ENCODE measurements at regions not wholly inside any gene's neighbourhood (a gene's known extent, or its start where the extent isn't known, plus 50 kb on each side); places are given as distances from the start of the nearest gene placed in this dataset.

DNA sequence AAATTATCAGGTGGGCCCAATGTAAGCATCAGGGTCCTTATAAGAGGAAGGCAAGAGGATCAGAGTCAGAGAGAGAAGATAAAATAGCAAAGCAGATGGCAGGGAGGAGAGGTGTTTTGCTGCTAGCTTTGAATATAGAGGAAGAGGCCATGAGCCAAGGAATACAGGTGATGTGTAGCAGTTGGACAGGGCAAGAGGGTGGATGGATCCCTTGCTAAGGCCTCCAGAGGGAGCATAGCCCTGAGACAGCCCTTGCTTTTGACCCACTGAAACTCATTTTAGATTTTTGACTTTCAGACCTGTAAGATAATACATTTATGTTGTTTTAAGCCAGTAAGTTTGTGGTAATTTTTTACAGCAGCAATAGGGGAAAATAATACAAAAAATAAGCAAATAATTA lies 116.6 kb upstream of the PARD3B start:
- no peak for DNase-seq (ENCODE audit: low read depth in 2 of 2)
- H4K20me1 ChIP-seq (ENCODE audit: control insufficient read depth, extremely low read depth, insufficient read depth, low read length), result no peaks in the 10 kb centered on the region
- H3K36me3 ChIP-seq (ENCODE audit: control insufficient read depth, insufficient read depth, low read length), result no peaks in the 10 kb centered on the region
- no peaks in the 10 kb centered on the region for H3K4me1 ChIP-seq (ENCODE audit: control insufficient read depth, extremely low read depth, insufficient read depth, low read length)
- H3K4me2 ChIP-seq (ENCODE audit: extremely low read depth, insufficient read depth, low read length), result no peak overlapping the region
- no peaks in the 10 kb centered on the region for H3K79me2 ChIP-seq (ENCODE audit: control insufficient read depth, insufficient read depth, low read length)
- H3K27ac ChIP-seq (ENCODE audit: insufficient read depth, low read length), result no peak overlapping the region
- no peaks in the 10 kb centered on the region for H3K9me3 ChIP-seq (ENCODE audit: control insufficient read depth, insufficient read depth, low read depth, low read length)
- no peak for TF ChIP-seq EZH2 (IDR thresholded peaks at IDR 0.05; ENCODE audit: low read length, missing control alignments)
- TF ChIP-seq, protein P1, sequence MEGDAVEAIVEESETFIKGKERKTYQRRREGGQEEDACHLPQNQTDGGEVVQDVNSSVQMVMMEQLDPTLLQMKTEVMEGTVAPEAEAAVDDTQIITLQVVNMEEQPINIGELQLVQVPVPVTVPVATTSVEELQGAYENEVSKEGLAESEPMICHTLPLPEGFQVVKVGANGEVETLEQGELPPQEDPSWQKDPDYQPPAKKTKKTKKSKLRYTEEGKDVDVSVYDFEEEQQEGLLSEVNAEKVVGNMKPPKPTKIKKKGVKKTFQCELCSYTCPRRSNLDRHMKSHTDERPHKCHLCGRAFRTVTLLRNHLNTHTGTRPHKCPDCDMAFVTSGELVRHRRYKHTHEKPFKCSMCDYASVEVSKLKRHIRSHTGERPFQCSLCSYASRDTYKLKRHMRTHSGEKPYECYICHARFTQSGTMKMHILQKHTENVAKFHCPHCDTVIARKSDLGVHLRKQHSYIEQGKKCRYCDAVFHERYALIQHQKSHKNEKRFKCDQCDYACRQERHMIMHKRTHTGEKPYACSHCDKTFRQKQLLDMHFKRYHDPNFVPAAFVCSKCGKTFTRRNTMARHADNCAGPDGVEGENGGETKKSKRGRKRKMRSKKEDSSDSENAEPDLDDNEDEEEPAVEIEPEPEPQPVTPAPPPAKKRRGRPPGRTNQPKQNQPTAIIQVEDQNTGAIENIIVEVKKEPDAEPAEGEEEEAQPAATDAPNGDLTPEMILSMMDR (conservative IDR thresholded peaks at IDR 0.05 in 1 of 2, IDR thresholded peaks at IDR 0.05 in 1 of 2; ENCODE audit: low read depth in 1 of 2, low read length in 2 of 2), result no peak
- no peak overlapping the region for H3K9ac ChIP-seq (ENCODE audit: insufficient read depth, low read length)
- H3K27me3 ChIP-seq (ENCODE audit: control insufficient read depth, insufficient read depth, low read length), result no peaks in the 10 kb centered on the region
- no peak overlapping the region for H3K4me3 ChIP-seq (replicated peaks in 1 of 4; ENCODE audit: control extremely low read depth in 1 of 4, insufficient read depth in 1 of 4, low read depth in 3 of 4, low read length in 4 of 4)
- no peak overlapping the region for H2AFZ ChIP-seq (ENCODE audit: low read length)

DNA sequence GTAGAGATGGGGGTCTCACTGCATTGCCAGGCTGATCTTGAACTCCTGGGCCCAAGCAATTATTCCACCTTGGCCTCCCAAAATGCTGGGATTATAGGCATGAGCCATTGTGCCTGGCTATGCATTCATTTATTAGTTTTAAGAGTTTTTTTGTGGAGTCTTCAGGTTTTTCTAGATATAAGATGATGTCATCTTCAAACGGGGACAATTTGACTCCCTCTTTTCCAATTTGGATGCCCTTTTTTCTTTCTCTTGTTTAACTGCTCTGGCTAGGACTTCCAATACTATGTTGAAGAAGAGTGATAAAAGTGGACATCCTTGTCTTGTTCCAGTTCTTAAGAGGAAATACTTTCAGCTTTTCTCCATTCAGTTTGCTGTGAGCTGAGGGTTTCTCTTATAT lies 113.7 kb upstream of the PARD3B start:
- no peak overlapping the region for H3K27ac ChIP-seq (ENCODE audit: insufficient read depth, low read length)
- H4K20me1 ChIP-seq (ENCODE audit: control insufficient read depth, extremely low read depth, insufficient read depth, low read length), result no peaks in the 10 kb centered on the region
- H2AFZ ChIP-seq (ENCODE audit: low read length), result no peak overlapping the region
- H3K36me3 ChIP-seq (ENCODE audit: control insufficient read depth, insufficient read depth, low read length), result no peaks in the 10 kb centered on the region
- no peak for DNase-seq (ENCODE audit: low read depth in 2 of 2)
- no peak overlapping the region for H3K9ac ChIP-seq (ENCODE audit: insufficient read depth, low read length)
- no peak overlapping the region for H3K4me3 ChIP-seq (replicated peaks in 1 of 4; ENCODE audit: control extremely low read depth in 1 of 4, insufficient read depth in 1 of 4, low read depth in 3 of 4, low read length in 4 of 4)
- TF ChIP-seq, protein P1 (conservative IDR thresholded peaks at IDR 0.05 in 1 of 2, IDR thresholded peaks at IDR 0.05 in 1 of 2; ENCODE audit: low read depth in 1 of 2, low read length in 2 of 2), result no peak
- H3K27me3 ChIP-seq (ENCODE audit: control insufficient read depth, insufficient read depth, low read length), result no peaks in the 10 kb centered on the region
- H3K9me3 ChIP-seq (ENCODE audit: control insufficient read depth, insufficient read depth, low read depth, low read length), result no peaks in the 10 kb centered on the region
- H3K4me1 ChIP-seq (ENCODE audit: control insufficient read depth, extremely low read depth, insufficient read depth, low read length), result no peaks in the 10 kb centered on the region
- no peaks in the 10 kb centered on the region for H3K79me2 ChIP-seq (ENCODE audit: control insufficient read depth, insufficient read depth, low read length)
- no peak overlapping the region for H3K4me2 ChIP-seq (ENCODE audit: extremely low read depth, insufficient read depth, low read length)

DNA sequence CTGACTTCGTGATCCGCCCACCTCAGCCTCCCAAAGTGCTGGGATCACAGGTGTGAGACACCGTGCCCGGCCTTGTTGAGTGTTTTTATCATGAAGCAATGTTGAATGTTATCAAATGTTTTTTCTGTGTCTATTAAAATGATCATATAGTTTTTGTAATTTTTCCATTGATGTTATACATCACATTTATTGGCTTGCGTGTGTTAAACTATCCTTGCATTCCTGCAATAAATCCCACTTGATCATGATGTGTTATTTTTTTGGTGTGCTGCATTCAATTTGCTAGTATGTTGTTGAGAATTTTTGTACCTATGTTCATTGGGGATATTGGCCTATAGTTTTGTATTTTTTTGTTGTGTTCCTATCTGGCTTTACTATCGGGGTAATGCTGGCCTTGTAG lies 113.1 kb upstream of the PARD3B start:
- H3K36me3 ChIP-seq (ENCODE audit: control insufficient read depth, insufficient read depth, low read length), result no peaks in the 10 kb centered on the region

More for the DNA sequence above, 113.1 kb upstream of the PARD3B start:
- no peaks in the 10 kb centered on the region for H4K20me1 ChIP-seq (ENCODE audit: control insufficient read depth, extremely low read depth, insufficient read depth, low read length)
- H3K4me3 ChIP-seq (replicated peaks in 1 of 4; ENCODE audit: control extremely low read depth in 1 of 4, insufficient read depth in 1 of 4, low read depth in 3 of 4, low read length in 4 of 4), result no peak overlapping the region
- H3K27me3 ChIP-seq (ENCODE audit: control insufficient read depth, insufficient read depth, low read length), result no peaks in the 10 kb centered on the region
- no peak overlapping the region for H3K9ac ChIP-seq (ENCODE audit: insufficient read depth, low read length)
- H3K4me1 ChIP-seq (ENCODE audit: control insufficient read depth, extremely low read depth, insufficient read depth, low read length), result no peaks in the 10 kb centered on the region
- no peak overlapping the region for H3K27ac ChIP-seq (ENCODE audit: insufficient read depth, low read length)
- DNase-seq (ENCODE audit: low read depth in 2 of 2), result no peak
- TF ChIP-seq, protein P1 (conservative IDR thresholded peaks at IDR 0.05 in 1 of 2, IDR thresholded peaks at IDR 0.05 in 1 of 2; ENCODE audit: low read depth in 1 of 2, low read length in 2 of 2), result no peak
- TF ChIP-seq EZH2 (IDR thresholded peaks at IDR 0.05; ENCODE audit: low read length, missing control alignments), result no peak
- no peaks in the 10 kb centered on the region for H3K79me2 ChIP-seq (ENCODE audit: control insufficient read depth, insufficient read depth, low read length)
- H3K4me2 ChIP-seq (ENCODE audit: extremely low read depth, insufficient read depth, low read length), result no peak overlapping the region
- H2AFZ ChIP-seq (ENCODE audit: low read length), result no peak overlapping the region
- H3K9me3 ChIP-seq (ENCODE audit: control insufficient read depth, insufficient read depth, low read depth, low read length), result no peaks in the 10 kb centered on the region
